Type B pancreatic cell (in vitro differentiated cells): ENCODE measurements at regions not wholly inside any gene's neighbourhood (a gene's known extent, or its start where the extent isn't known, plus 50 kb on each side); places are given as distances from the start of the nearest gene placed in this dataset.

Experiments
- DNase-seq: peaks from one replicate; pipeline ENCODE4 v3.0.0; 2021; ENCODE audit warnings: mixed read lengths; ENCODE audit not compliant: unreplicated experiment; ENCODE audit errors: extremely low spot score
- H3K27ac Mint-ChIP-seq: 2 replicates; pipeline ENCODE4 v1.8.0; 2021; ENCODE audit warnings: mild to moderate bottlenecking, mixed read lengths
- H3K27me3 Mint-ChIP-seq: 2 replicates; pipeline ENCODE4 v1.8.0; 2021; ENCODE audit warnings: mixed read lengths
- H3K36me3 Mint-ChIP-seq: 2 replicates; pipeline ENCODE4 v1.8.0; 2021; ENCODE audit warnings: mixed read lengths
- H3K4me1 Mint-ChIP-seq: one replicate; pipeline ENCODE4 v1.8.0; 2021; ENCODE audit warnings: mixed read lengths; ENCODE audit not compliant: unreplicated experiment
- H3K4me3 Mint-ChIP-seq: 2 replicates; pipeline ENCODE4 v1.8.0; 2021; ENCODE audit warnings: mild to moderate bottlenecking, mixed read lengths
- H3K9me3 Mint-ChIP-seq: 2 replicates; pipeline ENCODE4 v1.8.0; 2021; ENCODE audit warnings: mixed read lengths
- TF ChIP-seq, protein P1 (sequence below): fragments of 200-600 bp; sonication (generic); conservative IDR thresholded peaks from 2 replicates; pipeline ENCODE4 v1.5.0; 2021; ENCODE audit warnings: antibody characterized with exemption, mild to moderate bottlenecking

DNA sequence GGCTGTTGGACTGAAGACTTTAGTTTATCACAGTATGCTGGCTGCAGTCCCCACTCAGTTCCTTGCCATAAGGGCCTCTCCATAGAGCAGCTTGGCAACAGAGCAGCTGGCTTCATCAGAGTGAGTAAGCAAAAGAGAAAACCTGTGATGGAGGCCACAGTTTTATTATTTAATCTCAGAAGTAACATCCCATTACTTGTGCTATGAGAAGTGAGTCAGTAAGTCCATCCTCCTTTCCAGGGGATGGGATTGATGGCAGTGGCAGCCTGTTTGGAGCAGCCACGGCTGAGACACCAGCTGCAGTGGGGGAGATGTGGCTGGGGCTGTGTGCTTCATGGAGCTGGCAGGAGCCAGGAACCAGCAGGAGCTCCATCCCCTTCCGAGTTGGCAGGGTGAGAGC lies 138.5 kb upstream of the SRRM4 start:
- Mint-ChIP-seq H3K27ac (no peak overlapping the region), H3K4me1 (no peaks in the 10 kb centered on the region), H3K27me3 (peaks cover 20% of the 10 kb centered on the region), H3K36me3 (no peaks in the 10 kb centered on the region), H3K9me3 (no peaks in the 10 kb centered on the region), H3K4me3 (no peak overlapping the region)
- TF ChIP-seq, protein P1, sequence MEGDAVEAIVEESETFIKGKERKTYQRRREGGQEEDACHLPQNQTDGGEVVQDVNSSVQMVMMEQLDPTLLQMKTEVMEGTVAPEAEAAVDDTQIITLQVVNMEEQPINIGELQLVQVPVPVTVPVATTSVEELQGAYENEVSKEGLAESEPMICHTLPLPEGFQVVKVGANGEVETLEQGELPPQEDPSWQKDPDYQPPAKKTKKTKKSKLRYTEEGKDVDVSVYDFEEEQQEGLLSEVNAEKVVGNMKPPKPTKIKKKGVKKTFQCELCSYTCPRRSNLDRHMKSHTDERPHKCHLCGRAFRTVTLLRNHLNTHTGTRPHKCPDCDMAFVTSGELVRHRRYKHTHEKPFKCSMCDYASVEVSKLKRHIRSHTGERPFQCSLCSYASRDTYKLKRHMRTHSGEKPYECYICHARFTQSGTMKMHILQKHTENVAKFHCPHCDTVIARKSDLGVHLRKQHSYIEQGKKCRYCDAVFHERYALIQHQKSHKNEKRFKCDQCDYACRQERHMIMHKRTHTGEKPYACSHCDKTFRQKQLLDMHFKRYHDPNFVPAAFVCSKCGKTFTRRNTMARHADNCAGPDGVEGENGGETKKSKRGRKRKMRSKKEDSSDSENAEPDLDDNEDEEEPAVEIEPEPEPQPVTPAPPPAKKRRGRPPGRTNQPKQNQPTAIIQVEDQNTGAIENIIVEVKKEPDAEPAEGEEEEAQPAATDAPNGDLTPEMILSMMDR: no peak
- DNase-seq: no peak

DNA sequence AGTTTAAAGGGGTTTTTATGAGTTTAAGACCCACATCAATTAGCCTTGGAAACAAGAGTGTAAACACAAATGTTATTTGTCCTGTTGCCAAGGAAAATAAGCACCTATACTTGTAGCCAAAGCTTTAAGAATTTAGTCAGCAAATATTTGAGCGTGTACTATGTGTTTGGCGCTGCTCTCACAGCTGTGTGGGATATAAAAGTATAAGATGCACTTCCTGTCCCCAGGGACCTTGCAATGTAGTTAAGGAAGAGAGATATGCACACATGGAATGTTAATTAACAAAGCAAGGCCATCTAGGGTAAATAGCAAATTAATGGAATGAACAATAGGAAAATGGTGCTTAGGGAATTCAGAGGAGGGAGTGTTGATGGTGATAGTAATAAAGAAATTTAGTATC lies 134.9 kb upstream of the SRRM4 start:
- H3K9me3 Mint-ChIP-seq: no peaks in the 10 kb centered on the region
- no peak for DNase-seq
- TF ChIP-seq, protein P1: no peak
- no peaks in the 10 kb centered on the region for H3K4me1 Mint-ChIP-seq
- no peak overlapping the region for H3K27ac Mint-ChIP-seq
- H3K36me3 Mint-ChIP-seq: no peaks in the 10 kb centered on the region
- H3K4me3 Mint-ChIP-seq: no peak overlapping the region
- H3K27me3 Mint-ChIP-seq: peaks cover 34% of the 10 kb centered on the region

DNA sequence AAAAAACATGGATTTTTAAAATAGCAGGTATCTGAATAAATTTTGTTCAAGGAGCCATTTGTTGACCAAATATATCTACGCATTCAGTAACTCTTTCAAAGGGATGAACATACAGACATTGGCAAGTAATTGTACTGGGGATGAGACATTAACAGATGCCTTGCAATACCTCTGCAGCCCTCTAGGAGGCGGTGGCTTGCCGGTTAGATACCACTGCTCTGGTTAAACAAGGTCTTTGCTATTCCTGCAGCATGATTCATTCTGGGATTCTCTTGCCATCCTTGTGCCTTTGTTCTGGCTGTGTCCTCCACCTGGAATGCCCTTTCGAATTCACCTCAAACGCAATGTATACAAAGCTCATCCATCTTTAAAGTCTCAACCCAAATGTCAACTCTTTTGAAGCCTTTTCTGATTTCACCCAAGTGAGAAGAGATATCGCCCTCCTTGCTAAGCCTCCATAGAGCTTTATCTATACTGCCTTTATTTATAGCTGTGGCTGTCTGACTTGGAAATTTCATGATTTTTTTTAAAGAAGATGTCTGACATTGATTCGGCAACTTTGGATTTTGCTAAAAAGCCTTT lies 131.0 kb upstream of the SRRM4 start:
- Mint-ChIP-seq H3K4me1 (no peaks in the 10 kb centered on the region), H3K4me3 (no peak overlapping the region), H3K27me3 (peaks cover 55% of the 10 kb centered on the region), H3K36me3 (no peaks in the 10 kb centered on the region), H3K9me3 (no peaks in the 10 kb centered on the region), H3K27ac (no peak overlapping the region)
- TF ChIP-seq, protein P1: peak; percentile 82
- DNase-seq: no peak

DNA sequence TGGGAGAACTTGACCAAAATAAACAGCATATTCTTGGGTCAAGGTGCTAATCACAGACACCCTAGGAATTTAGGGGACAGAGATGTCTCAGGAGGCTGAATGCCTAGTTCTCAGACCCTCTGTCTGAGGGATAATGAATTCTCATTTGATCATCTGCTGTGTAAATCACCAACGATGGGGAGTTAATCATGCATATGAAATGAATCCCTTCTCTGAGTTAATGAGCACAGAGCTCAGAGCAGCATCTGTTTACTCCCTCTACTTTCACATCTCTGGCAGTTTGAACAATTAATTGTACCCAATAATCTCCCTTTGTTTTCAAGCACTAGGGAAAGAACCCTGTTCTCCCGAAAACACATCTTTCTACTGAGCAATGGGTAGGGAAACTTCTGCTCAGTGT lies 129.4 kb upstream of the SRRM4 start:
- DNase-seq: no peak
- Mint-ChIP-seq H3K4me3 (no peak overlapping the region), H3K36me3 (no peaks in the 10 kb centered on the region), H3K27ac (no peak overlapping the region), H3K4me1 (no peaks in the 10 kb centered on the region), H3K27me3 (peaks cover 50% of the 10 kb centered on the region), H3K9me3 (no peaks in the 10 kb centered on the region)
- TF ChIP-seq, protein P1: no peak

DNA sequence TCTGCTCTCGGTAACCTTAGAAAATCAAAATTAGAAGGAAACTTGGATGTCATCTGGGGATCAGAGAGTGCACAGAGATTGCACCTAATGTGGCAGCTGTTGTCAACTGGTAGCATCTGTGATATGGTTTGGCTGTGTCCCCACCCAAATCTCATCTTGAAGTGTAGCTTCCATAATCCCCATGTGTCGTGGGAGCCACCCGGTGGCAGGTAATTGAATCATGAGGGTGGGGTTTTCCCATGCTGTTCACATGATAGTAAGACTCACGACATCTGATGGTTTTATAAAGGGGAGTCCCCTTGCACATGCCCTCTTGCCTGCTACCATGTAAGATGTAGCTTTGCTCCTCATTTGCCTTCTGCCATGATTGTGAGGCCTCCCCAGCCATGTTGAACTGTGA lies 127.7 kb upstream of the SRRM4 start:
- H3K27ac Mint-ChIP-seq: no peak overlapping the region
- TF ChIP-seq, protein P1: peak; percentile 60
- H3K9me3 Mint-ChIP-seq: no peaks in the 10 kb centered on the region
- no peaks in the 10 kb centered on the region for H3K4me1 Mint-ChIP-seq
- H3K4me3 Mint-ChIP-seq: no peak overlapping the region
- H3K36me3 Mint-ChIP-seq: no peaks in the 10 kb centered on the region
- no peak for DNase-seq
- peaks cover 50% of the 10 kb centered on the region for H3K27me3 Mint-ChIP-seq

DNA sequence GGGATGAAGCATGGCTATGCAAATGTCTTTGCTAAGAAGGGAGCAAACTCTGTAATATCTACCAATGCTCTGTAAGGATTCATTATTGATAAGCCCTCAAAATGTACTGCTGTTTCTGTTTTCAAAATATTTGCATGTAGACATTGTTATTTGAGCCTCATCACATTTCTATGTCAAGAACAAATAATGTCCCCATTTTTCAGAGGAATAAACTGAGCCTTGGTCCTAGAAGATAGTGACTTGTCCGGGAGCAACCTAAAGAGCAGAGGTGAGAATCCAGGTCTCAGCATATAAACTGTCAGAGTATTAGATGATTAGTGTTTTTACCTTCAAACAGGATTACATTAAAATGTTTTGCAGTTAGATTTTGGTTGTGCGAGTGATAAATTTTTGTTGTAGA lies 125.5 kb upstream of the SRRM4 start:
- TF ChIP-seq, protein P1: no peak
- Mint-ChIP-seq H3K4me1 (no peaks in the 10 kb centered on the region), H3K36me3 (no peaks in the 10 kb centered on the region), H3K27me3 (peaks cover 52% of the 10 kb centered on the region), H3K9me3 (no peaks in the 10 kb centered on the region), H3K4me3 (no peak overlapping the region), H3K27ac (no peak overlapping the region)
- DNase-seq: no peak
